ENCODE measurements at regions not wholly inside any gene's neighbourhood (a gene's known extent, or its start where the extent isn't known, plus 50 kb on each side); places are given as distances from the start of the nearest gene placed in this dataset.

DNA sequence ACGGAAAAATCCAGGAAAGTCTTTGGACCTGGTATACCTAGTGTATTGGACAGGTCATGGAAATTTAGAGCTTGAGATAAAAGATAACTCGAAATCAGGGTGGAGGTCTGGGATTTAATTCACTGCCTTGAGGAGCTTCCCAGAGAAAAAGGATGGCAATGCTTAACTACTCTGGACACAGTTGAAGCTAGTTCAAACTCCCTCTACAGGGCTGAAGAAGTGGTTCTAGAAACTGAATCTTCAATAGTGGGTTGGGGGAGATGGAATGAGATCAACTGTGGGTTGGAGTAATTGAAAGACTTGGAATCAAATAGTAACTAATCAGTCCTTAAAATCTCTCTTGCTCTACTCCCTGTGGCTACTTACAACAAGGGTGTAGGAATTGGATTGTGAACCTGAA lies 600.1 kb downstream of the IRS1 start:
- no peaks in the 10 kb centered on the region for H3K27me3 ChIP-seq (replicated peaks; ENCODE audit: insufficient read depth, low read depth, low read length, poor library complexity)
- DNase-seq (ENCODE audit: low spot score): no peak

DNA sequence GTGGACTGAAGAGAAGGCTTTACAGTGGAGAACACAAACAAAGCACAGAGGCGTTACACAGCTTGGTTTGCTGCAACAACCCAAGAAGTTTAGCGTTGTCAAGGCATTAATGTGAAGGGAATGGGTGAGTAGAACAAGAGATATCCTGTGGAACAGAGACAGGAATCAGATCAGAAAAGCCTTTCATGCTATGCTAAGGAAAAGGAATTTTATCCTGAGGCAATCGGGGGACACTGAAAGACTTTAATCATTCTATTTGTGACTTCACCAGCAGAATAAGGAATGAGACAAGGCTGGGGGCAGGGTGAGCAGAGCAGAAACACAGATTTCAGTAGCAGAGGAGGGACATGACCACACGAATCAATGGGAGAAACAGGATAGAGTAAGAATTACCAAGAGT lies 600.7 kb downstream of the IRS1 start:
- CTCF ChIA-PET: no interaction called here
- intact Hi-C loops (cut with micrococcal nuclease; ENCODE audit: unreplicated experiment): no loop called here
- H3K36me3 ChIP-seq (ENCODE audit: insufficient read depth, low read length, poor library complexity, severe bottlenecking): no peaks in the 10 kb centered on the region
- POLR2A ChIA-PET (ENCODE audit: low non-redundant PET): no interaction called here
- H3K27ac ChIP-seq (ENCODE audit: low read depth, low read length, poor library complexity, severe bottlenecking): no peak overlapping the region
- H3K27me3 ChIP-seq (replicated peaks; ENCODE audit: insufficient read depth, low read depth, low read length, poor library complexity): no peaks in the 10 kb centered on the region
- TF ChIP-seq EZH2 (IDR thresholded peaks at IDR 0.05; ENCODE audit: borderline replicate concordance, low read depth, low read length, poor library complexity, severe bottlenecking): no peak
- TF ChIP-seq CTCF (conservative IDR thresholded peaks at IDR 0.05; ENCODE audit: low read depth, low read length): no peak
- H3K4me3 ChIP-seq (ENCODE audit: low read depth, low read length, poor library complexity, severe bottlenecking): no peak overlapping the region
- no peak for DNase-seq (ENCODE audit: low spot score)
- no peaks in the 10 kb centered on the region for H3K9me3 ChIP-seq (ENCODE audit: low read depth, low read length, poor library complexity, severe bottlenecking)
- no TSS peak for BruUV-seq (replicated peaks)
- no peaks in the 10 kb centered on the region for H3K4me1 ChIP-seq (ENCODE audit: insufficient read depth, low read length, poor library complexity, severe bottlenecking)

More for the DNA sequence above, 600.1 kb downstream of the IRS1 start:
- BruUV-seq (replicated peaks): no TSS peak
- Histone ChIP-seq H3K9me3 (ENCODE audit: low read depth, low read length, poor library complexity, severe bottlenecking) (no peaks in the 10 kb centered on the region), H3K36me3 (ENCODE audit: insufficient read depth, low read length, poor library complexity, severe bottlenecking) (no peaks in the 10 kb centered on the region), H3K4me3 (ENCODE audit: low read depth, low read length, poor library complexity, severe bottlenecking) (no peak overlapping the region), H3K27ac (ENCODE audit: low read depth, low read length, poor library complexity, severe bottlenecking) (no peak overlapping the region), H3K4me1 (ENCODE audit: insufficient read depth, low read length, poor library complexity, severe bottlenecking) (no peaks in the 10 kb centered on the region)
- CTCF ChIA-PET: interaction anchor here (0.6 kb wide), 1 partner anchor 32 kb away, joined by 3 read pairs; no protein-coding TSS in a partner anchor
- TF ChIP-seq EZH2 (IDR thresholded peaks at IDR 0.05; ENCODE audit: borderline replicate concordance, low read depth, low read length, poor library complexity, severe bottlenecking): no peak
- intact Hi-C loops (cut with micrococcal nuclease; ENCODE audit: unreplicated experiment): no loop called here
- POLR2A ChIA-PET (ENCODE audit: low non-redundant PET): no interaction called here

- Histone ChIP-seq H3K4me3 (ENCODE audit: low read depth, low read length, poor library complexity, severe bottlenecking) (no peak overlapping the region), H3K27me3 (replicated peaks; ENCODE audit: insufficient read depth, low read depth, low read length, poor library complexity) (no peaks in the 10 kb centered on the region), H3K4me1 (ENCODE audit: insufficient read depth, low read length, poor library complexity, severe bottlenecking) (peaks cover 23% of the 10 kb centered on the region), H3K27ac (ENCODE audit: low read depth, low read length, poor library complexity, severe bottlenecking) (no peak overlapping the region), H3K9me3 (ENCODE audit: low read depth, low read length, poor library complexity, severe bottlenecking) (no peaks in the 10 kb centered on the region), H3K36me3 (ENCODE audit: insufficient read depth, low read length, poor library complexity, severe bottlenecking) (no peaks in the 10 kb centered on the region)
- POLR2A ChIA-PET (ENCODE audit: low non-redundant PET): no interaction called here
- CTCF ChIA-PET: no interaction called here
- TF ChIP-seq EZH2 (IDR thresholded peaks at IDR 0.05; ENCODE audit: borderline replicate concordance, low read depth, low read length, poor library complexity, severe bottlenecking) (no peak), CTCF (conservative IDR thresholded peaks at IDR 0.05; ENCODE audit: low read depth, low read length) (no peak)
- no TSS peak for BruUV-seq (replicated peaks)
- intact Hi-C loops (cut with micrococcal nuclease; ENCODE audit: unreplicated experiment): no loop called here
- no peak for DNase-seq (ENCODE audit: low spot score)
Measured at GRCh38 chr2:226190479-226191252, 609.0 kb downstream of the IRS1 start.

DNA sequence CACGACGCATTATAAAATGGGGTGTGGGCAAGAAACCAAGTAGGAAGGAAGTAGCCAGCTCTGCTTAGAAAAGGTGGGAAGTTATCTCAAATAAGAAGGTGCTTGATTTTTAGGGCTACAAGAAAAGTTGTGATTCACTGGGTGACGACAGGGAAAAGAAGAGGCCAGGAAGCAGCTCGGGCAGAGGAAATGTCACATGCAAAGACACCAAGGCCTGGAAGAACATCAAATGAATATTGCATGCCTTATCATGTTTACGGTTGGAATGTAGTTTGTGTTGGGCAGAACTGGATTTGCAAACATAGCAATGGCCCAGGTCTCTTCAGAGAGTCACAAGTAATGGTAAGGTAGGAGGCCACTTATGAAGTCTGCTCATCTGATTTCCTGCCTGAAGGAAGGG lies 610.6 kb downstream of the IRS1 start:
- H3K9me3 ChIP-seq (ENCODE audit: low read depth, low read length, poor library complexity, severe bottlenecking): no peaks in the 10 kb centered on the region
- peaks cover 39% of the 10 kb centered on the region for H3K4me1 ChIP-seq (ENCODE audit: insufficient read depth, low read length, poor library complexity, severe bottlenecking)
- ChIA-PET POLR2A (ENCODE audit: low non-redundant PET) (no interaction called here), CTCF (no interaction called here)
- no peak overlapping the region for H3K4me3 ChIP-seq (ENCODE audit: low read depth, low read length, poor library complexity, severe bottlenecking)
- no peak for TF ChIP-seq EZH2 (IDR thresholded peaks at IDR 0.05; ENCODE audit: borderline replicate concordance, low read depth, low read length, poor library complexity, severe bottlenecking)
- no peak for TF ChIP-seq CTCF (conservative IDR thresholded peaks at IDR 0.05; ENCODE audit: low read depth, low read length)
- intact Hi-C loops (cut with micrococcal nuclease; ENCODE audit: unreplicated experiment): no loop called here
- DNase-seq (ENCODE audit: low spot score): no peak
- no peaks in the 10 kb centered on the region for H3K27me3 ChIP-seq (replicated peaks; ENCODE audit: insufficient read depth, low read depth, low read length, poor library complexity)
- BruUV-seq (replicated peaks): no TSS peak
- no peaks in the 10 kb centered on the region for H3K36me3 ChIP-seq (ENCODE audit: insufficient read depth, low read length, poor library complexity, severe bottlenecking)
- H3K27ac ChIP-seq (ENCODE audit: low read depth, low read length, poor library complexity, severe bottlenecking): no peak overlapping the region

Measured in A673 (cell line).